Ovary (tissue), 3 donors: ENCODE measurements at regions not wholly inside any gene's neighbourhood (a gene's known extent, or its start where the extent isn't known, plus 50 kb on each side); places are given as distances from the start of the nearest gene placed in this dataset.
"Not testable (repeated sequence)": the region's sequence is repeated elsewhere in the genome, so short reads cannot be mapped to it uniquely, and the experiment has no call there.

Experiments
- EP300 ChIP-seq: sonication (generic); formaldehyde crosslinking; IDR thresholded peaks from one replicate; pipeline ENCODE4 v1.6.1; 2017; ENCODE audit warnings: antibody characterized with exemption
- TF ChIP-seq, protein P1 (sequence below), 3 donors: fragments of 450-650 bp in 2 of 3; fragments of 200-600 bp in 1 of 3; IDR thresholded peaks; one replicate each; pipeline versions ENCODE4 v1.5.1 to v1.8.0; 2016 to 2022; ENCODE audit warnings: antibody characterized with exemption in 3 of 3, mild to moderate bottlenecking in 1 of 3
- donor health status: DM: no; HTN: no; CAD: no.

DNA sequence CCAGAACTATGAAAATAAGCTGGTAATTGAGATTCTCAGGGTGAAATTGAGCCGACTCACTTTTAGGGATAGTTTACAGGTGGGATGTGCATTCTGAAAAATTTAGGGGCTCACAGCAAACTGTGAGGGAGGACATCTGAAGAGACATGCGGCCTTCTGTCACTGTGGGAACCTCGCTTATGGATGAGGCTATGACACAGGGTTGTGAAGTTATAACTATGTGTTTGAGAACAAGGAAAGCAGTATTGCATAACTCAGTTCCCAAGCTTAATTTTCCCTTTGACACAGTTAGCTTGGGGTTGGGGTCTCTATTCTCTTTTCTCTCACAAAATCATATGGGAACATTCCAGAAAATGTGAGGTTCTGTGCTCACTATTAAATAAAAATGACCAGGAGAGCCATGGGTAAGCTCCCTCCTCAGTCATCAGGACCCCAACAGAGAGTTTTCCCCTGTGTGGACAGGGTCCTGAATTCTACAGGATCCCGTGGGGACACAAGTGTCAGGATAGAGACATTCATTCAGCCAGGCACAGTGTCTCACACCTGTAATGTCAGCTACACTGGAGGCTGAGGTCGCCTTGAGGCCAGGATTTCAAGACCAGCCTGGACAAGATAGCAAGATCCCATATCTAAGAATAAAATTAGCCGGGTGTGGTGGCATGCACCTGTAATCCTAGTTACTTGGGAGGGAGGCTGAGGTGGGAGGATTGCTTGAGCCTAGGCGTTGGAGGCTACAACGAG is 1507.7 kb upstream of the TPTE start:
- TF ChIP-seq EP300: not testable (repeated sequence)
- TF ChIP-seq, protein P1, sequence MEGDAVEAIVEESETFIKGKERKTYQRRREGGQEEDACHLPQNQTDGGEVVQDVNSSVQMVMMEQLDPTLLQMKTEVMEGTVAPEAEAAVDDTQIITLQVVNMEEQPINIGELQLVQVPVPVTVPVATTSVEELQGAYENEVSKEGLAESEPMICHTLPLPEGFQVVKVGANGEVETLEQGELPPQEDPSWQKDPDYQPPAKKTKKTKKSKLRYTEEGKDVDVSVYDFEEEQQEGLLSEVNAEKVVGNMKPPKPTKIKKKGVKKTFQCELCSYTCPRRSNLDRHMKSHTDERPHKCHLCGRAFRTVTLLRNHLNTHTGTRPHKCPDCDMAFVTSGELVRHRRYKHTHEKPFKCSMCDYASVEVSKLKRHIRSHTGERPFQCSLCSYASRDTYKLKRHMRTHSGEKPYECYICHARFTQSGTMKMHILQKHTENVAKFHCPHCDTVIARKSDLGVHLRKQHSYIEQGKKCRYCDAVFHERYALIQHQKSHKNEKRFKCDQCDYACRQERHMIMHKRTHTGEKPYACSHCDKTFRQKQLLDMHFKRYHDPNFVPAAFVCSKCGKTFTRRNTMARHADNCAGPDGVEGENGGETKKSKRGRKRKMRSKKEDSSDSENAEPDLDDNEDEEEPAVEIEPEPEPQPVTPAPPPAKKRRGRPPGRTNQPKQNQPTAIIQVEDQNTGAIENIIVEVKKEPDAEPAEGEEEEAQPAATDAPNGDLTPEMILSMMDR (IDR thresholded peaks at IDR 0.05): not testable (repeated sequence)
